ENCODE measurements at regions not wholly inside any gene's neighbourhood (a gene's known extent, or its start where the extent isn't known, plus 50 kb on each side); places are given as distances from the start of the nearest gene placed in this dataset.
"Not testable (repeated sequence)": the region's sequence is repeated elsewhere in the genome, so short reads cannot be mapped to it uniquely, and the experiment has no call there.

DNA sequence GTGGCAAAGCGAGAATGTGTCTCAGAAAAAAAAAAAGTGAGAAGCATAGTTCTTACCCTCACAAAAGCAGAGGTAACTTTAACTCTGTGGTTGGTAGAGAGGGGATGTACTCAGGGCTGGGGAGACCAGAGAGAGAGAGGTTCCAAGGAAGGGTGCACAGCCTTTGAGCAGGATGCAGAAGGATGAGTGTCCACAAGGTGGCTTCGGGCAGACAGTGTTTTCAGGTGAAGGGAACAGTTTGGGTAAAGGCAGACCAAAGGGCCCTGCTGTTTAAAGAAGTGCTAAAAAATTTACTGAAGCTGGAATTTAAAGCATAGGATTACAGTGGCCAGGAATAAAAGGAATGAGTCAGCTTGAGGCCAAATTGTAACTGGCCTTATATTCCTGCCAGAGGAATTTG is 2240.6 kb downstream of the EPHA3 start:
- WGBS (ENCODE audit: extremely low coverage, insufficient coverage, low lambda C conversion rate), result no CpG with 5 or more reads among the region's 2 CpGs
- not testable (repeated sequence) for H4K8ac ChIP-seq (ENCODE audit: low read depth, low read length); H3K36me3 ChIP-seq (ENCODE audit: control insufficient read depth, insufficient read depth, low read length); H3K9ac ChIP-seq (ENCODE audit: low read length); H3K79me1 ChIP-seq (ENCODE audit: low read length); H3K4me2 ChIP-seq (ENCODE audit: low read length); H3K18ac ChIP-seq (ENCODE audit: low read length); H2BK120ac ChIP-seq (ENCODE audit: low read depth, low read length); H4K5ac ChIP-seq (ENCODE audit: low read length); H3K23ac ChIP-seq (ENCODE audit: low read length); H2AK5ac ChIP-seq (ENCODE audit: low read length); H3K4ac ChIP-seq (ENCODE audit: low read depth, low read length); H3K4me1 ChIP-seq (ENCODE audit: control insufficient read depth, low read depth, low read length); H3K56ac ChIP-seq (ENCODE audit: low read length); H2BK15ac ChIP-seq (replicated peaks; ENCODE audit: low read depth); DNase-seq; H3K79me2 ChIP-seq (ENCODE audit: control insufficient read depth, insufficient read depth, low read length); H2BK5ac ChIP-seq (ENCODE audit: low read length); H3K4me3 ChIP-seq (ENCODE audit: low read length); H3K27ac ChIP-seq (ENCODE audit: low read depth, low read length); H3K27me3 ChIP-seq (ENCODE audit: insufficient read depth, low read length, poor library complexity)

DNA sequence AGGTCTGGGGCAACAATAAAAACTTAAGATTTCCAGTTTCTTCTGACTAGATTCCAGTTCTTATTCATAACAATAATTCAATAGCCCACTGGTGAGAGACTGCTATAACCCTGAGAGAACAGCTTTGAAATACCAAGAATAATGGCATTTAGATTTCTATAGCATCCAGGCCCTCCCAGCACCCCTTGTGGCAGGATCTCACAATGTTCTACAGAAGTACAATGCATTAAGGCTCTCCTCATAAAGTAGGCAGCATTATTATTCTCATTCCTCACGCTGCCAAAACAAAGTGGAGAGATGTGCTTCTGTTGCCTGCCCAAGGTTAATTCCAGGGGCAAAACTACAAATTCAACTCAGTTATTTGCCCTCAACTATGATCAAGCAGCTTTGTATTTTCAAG is 2241.7 kb downstream of the EPHA3 start:
- not testable (repeated sequence) for H2BK5ac ChIP-seq (ENCODE audit: low read length); H3K4me1 ChIP-seq (ENCODE audit: control insufficient read depth, low read depth, low read length); H3K4me3 ChIP-seq (ENCODE audit: low read length); H2AK5ac ChIP-seq (ENCODE audit: low read length); H3K27ac ChIP-seq (ENCODE audit: low read depth, low read length); H3K27me3 ChIP-seq (ENCODE audit: insufficient read depth, low read length, poor library complexity); H3K36me3 ChIP-seq (ENCODE audit: control insufficient read depth, insufficient read depth, low read length); H2BK120ac ChIP-seq (ENCODE audit: low read depth, low read length); H3K9ac ChIP-seq (ENCODE audit: low read length); H3K4ac ChIP-seq (ENCODE audit: low read depth, low read length); H2BK15ac ChIP-seq (replicated peaks; ENCODE audit: low read depth); H3K56ac ChIP-seq (ENCODE audit: low read length); H3K4me2 ChIP-seq (ENCODE audit: low read length); H4K5ac ChIP-seq (ENCODE audit: low read length); H4K8ac ChIP-seq (ENCODE audit: low read depth, low read length); H3K23ac ChIP-seq (ENCODE audit: low read length); H3K18ac ChIP-seq (ENCODE audit: low read length); H3K79me2 ChIP-seq (ENCODE audit: control insufficient read depth, insufficient read depth, low read length); H3K79me1 ChIP-seq (ENCODE audit: low read length); DNase-seq
- WGBS (ENCODE audit: extremely low coverage, insufficient coverage, low lambda C conversion rate), result no CpG with 5 or more reads among the region's 1 CpG

DNA sequence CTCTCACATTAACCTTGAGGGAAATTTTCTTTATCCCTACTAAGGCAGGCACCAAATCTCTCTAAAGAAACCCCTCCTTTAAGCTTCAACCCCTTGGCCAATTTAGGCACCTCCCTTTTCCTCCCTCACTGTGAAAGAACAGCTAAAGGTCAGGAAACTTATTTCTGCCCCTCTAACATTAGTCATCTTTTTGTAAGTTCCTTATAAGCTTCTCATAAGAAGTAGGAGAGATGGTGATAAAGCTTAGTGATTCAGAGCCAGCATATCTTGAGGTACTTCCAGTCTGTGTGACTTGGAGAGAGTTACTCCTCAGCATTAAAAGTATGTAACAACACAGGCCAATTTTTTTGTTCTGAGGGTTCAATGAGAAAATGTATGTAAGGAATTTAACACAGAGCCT is 2244.7 kb downstream of the EPHA3 start:
- H3K79me1 ChIP-seq (ENCODE audit: low read length); H2BK120ac ChIP-seq (ENCODE audit: low read depth, low read length); H3K27ac ChIP-seq (ENCODE audit: low read depth, low read length); H4K8ac ChIP-seq (ENCODE audit: low read depth, low read length); H3K27me3 ChIP-seq (ENCODE audit: insufficient read depth, low read length, poor library complexity); DNase-seq; H3K4me3 ChIP-seq (ENCODE audit: low read length); H3K4ac ChIP-seq (ENCODE audit: low read depth, low read length); H3K36me3 ChIP-seq (ENCODE audit: control insufficient read depth, insufficient read depth, low read length); H3K4me1 ChIP-seq (ENCODE audit: control insufficient read depth, low read depth, low read length); H3K9ac ChIP-seq (ENCODE audit: low read length); H2BK15ac ChIP-seq (replicated peaks; ENCODE audit: low read depth); H3K56ac ChIP-seq (ENCODE audit: low read length); H3K18ac ChIP-seq (ENCODE audit: low read length); H2AK5ac ChIP-seq (ENCODE audit: low read length); H3K23ac ChIP-seq (ENCODE audit: low read length); H3K4me2 ChIP-seq (ENCODE audit: low read length); H2BK5ac ChIP-seq (ENCODE audit: low read length); H4K5ac ChIP-seq (ENCODE audit: low read length); H3K79me2 ChIP-seq (ENCODE audit: control insufficient read depth, insufficient read depth, low read length): not testable (repeated sequence)

DNA sequence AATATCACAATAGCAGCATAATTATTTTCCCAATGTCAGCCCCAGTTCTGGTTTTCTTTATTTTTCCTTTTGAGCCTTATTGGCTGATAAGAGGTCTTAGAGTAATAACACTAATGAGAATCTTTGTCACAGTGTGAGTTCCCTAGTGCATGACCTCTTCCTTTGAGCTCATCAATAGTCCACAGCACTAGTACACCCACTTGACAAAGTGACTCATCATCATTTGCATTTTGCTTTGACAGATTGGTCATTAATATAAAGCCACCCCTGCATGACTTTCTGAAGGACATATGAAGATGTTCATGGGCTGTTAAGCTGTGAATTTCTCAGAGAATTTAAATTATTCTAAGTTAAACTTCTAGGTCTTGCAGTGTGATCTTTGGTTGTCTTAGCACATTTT is 2251.9 kb downstream of the EPHA3 start:
- not testable (repeated sequence) for H4K8ac ChIP-seq (ENCODE audit: low read depth, low read length); H4K5ac ChIP-seq (ENCODE audit: low read length); H3K36me3 ChIP-seq (ENCODE audit: control insufficient read depth, insufficient read depth, low read length); H3K27me3 ChIP-seq (ENCODE audit: insufficient read depth, low read length, poor library complexity); H2BK120ac ChIP-seq (ENCODE audit: low read depth, low read length); H3K56ac ChIP-seq (ENCODE audit: low read length); H3K18ac ChIP-seq (ENCODE audit: low read length); H3K9ac ChIP-seq (ENCODE audit: low read length); H2BK5ac ChIP-seq (ENCODE audit: low read length); H3K79me1 ChIP-seq (ENCODE audit: low read length); H3K4ac ChIP-seq (ENCODE audit: low read depth, low read length); H3K27ac ChIP-seq (ENCODE audit: low read depth, low read length); H2AK5ac ChIP-seq (ENCODE audit: low read length); H3K4me1 ChIP-seq (ENCODE audit: control insufficient read depth, low read depth, low read length); H3K4me3 ChIP-seq (ENCODE audit: low read length); H3K79me2 ChIP-seq (ENCODE audit: control insufficient read depth, insufficient read depth, low read length); H3K23ac ChIP-seq (ENCODE audit: low read length); H2BK15ac ChIP-seq (replicated peaks; ENCODE audit: low read depth); DNase-seq; H3K4me2 ChIP-seq (ENCODE audit: low read length)

DNA sequence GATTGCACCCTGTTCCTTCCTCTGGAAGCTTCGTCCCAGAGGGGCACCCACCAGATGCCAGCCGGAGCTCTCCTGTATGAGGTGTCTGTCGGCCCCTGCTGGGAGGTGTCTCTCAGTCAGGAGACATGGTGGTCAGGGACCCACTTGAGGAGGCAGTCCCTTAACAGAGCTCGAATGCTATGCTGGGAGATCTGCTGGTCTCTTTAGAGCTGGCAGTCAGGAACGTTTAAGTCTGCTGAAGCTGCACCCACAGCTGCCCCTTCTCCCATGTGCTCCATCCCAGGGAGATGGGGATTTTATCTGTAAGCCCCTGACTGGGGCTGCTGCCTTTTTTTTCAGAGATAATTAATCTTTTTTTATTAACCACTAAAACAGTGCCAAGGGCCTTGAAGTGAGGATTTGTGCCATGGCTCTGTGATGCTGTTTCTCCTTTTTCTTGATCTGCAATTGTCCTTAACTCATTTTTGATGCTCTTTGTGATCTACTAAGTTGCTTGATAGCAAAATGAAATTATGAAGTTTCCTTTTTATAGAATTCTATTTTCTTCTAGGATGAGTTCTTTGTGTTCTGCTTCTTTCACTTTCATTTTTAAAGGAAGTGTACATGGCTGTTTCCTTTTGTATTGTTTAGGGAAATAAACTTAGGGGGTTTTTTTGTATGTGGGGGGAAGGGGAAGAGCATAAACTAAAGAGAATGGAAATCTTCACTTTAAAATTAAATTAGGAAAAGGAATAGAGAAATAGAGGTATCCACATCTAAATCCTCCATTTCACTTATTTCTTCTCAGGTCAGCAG is 2275.9 kb downstream of the EPHA3 start:
- not testable (repeated sequence) for H3K4me2 ChIP-seq (ENCODE audit: low read length); H2AK5ac ChIP-seq (ENCODE audit: low read length); DNase-seq; H2BK15ac ChIP-seq (replicated peaks; ENCODE audit: low read depth); H3K9ac ChIP-seq (ENCODE audit: low read length); H3K79me1 ChIP-seq (ENCODE audit: low read length); H3K56ac ChIP-seq (ENCODE audit: low read length); H2BK120ac ChIP-seq (ENCODE audit: low read depth, low read length); H3K23ac ChIP-seq (ENCODE audit: low read length); H3K4me1 ChIP-seq (ENCODE audit: control insufficient read depth, low read depth, low read length); H3K4me3 ChIP-seq (ENCODE audit: low read length); H3K18ac ChIP-seq (ENCODE audit: low read length); H4K8ac ChIP-seq (ENCODE audit: low read depth, low read length); H3K27me3 ChIP-seq (ENCODE audit: insufficient read depth, low read length, poor library complexity); H3K36me3 ChIP-seq (ENCODE audit: control insufficient read depth, insufficient read depth, low read length); H3K79me2 ChIP-seq (ENCODE audit: control insufficient read depth, insufficient read depth, low read length); H3K27ac ChIP-seq (ENCODE audit: low read depth, low read length); H3K4ac ChIP-seq (ENCODE audit: low read depth, low read length); H2BK5ac ChIP-seq (ENCODE audit: low read length); H4K5ac ChIP-seq (ENCODE audit: low read length)
- no CpG with 5 or more reads among the region's 5 CpGs for WGBS (ENCODE audit: extremely low coverage, insufficient coverage, low lambda C conversion rate)

DNA sequence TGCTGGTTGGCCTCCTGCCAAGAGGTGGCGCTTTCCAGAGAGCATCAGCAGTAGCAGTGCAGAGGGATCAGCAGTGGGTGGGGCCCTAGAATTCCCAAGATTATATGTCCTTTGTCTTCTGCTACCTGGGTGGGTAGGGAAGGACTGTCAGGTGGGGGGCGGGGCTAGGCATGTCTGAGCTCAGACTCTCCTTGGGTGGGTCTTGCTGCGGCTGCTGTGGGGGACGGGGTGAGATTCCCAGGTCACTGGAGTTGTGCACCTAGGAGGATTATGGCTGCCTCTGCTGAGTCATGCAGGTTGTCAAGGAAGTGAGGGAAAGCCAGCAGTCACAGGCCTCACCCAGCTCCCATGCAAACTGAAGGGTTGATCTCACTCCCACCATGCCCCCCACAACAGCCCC is 2296.5 kb downstream of the EPHA3 start:
- not testable (repeated sequence) for H4K5ac ChIP-seq (ENCODE audit: low read length); H3K9ac ChIP-seq (ENCODE audit: low read length); H3K4me1 ChIP-seq (ENCODE audit: control insufficient read depth, low read depth, low read length); H3K27ac ChIP-seq (ENCODE audit: low read depth, low read length); H2AK5ac ChIP-seq (ENCODE audit: low read length); H2BK120ac ChIP-seq (ENCODE audit: low read depth, low read length); H2BK15ac ChIP-seq (replicated peaks; ENCODE audit: low read depth); H3K56ac ChIP-seq (ENCODE audit: low read length); H3K79me1 ChIP-seq (ENCODE audit: low read length); H3K4ac ChIP-seq (ENCODE audit: low read depth, low read length); H3K4me2 ChIP-seq (ENCODE audit: low read length); H3K79me2 ChIP-seq (ENCODE audit: control insufficient read depth, insufficient read depth, low read length); H4K8ac ChIP-seq (ENCODE audit: low read depth, low read length); H3K36me3 ChIP-seq (ENCODE audit: control insufficient read depth, insufficient read depth, low read length); H3K27me3 ChIP-seq (ENCODE audit: insufficient read depth, low read length, poor library complexity); H2BK5ac ChIP-seq (ENCODE audit: low read length); DNase-seq; H3K18ac ChIP-seq (ENCODE audit: low read length); H3K4me3 ChIP-seq (ENCODE audit: low read length); H3K23ac ChIP-seq (ENCODE audit: low read length)
- no CpG with 5 or more reads among the region's 4 CpGs for WGBS (ENCODE audit: extremely low coverage, insufficient coverage, low lambda C conversion rate)
